HG02852 (cell line): ENCODE measurements at regions not wholly inside any gene's neighbourhood (a gene's known extent, or its start where the extent isn't known, plus 50 kb on each side); places are given as distances from the start of the nearest gene placed in this dataset.
A peak's percentile ranks its signal among the peaks of the same experiment; 100 is the strongest.

Source experiments
- ATAC-seq: cut with Tn5 transposase; IDR thresholded peaks from one replicate; pipeline ENCODE4 v1.9.1; 2021; ENCODE audit warnings: mild to moderate bottlenecking, moderate library complexity; ENCODE audit not compliant: unreplicated experiment

DNA sequence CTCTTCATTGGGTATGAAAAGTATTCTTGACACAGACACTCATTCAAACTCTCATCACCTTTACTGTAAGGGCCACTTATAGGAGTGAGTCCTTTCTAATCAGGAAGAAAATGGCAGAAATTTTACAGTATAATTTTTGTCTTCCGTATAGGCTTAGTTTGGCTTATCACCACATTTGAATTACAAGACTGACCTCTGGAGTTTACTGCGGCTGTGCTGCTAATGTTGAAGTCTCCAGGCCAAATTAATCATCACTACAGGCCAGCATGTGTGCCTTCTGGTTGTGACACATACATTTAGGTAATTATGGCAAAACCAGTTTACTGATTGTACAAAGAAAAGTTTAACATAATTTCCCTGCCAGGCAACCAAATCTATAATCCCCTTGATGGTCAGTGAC, 753.6 kb upstream of the GCFC2 start:
- ATAC-seq: no peak

DNA sequence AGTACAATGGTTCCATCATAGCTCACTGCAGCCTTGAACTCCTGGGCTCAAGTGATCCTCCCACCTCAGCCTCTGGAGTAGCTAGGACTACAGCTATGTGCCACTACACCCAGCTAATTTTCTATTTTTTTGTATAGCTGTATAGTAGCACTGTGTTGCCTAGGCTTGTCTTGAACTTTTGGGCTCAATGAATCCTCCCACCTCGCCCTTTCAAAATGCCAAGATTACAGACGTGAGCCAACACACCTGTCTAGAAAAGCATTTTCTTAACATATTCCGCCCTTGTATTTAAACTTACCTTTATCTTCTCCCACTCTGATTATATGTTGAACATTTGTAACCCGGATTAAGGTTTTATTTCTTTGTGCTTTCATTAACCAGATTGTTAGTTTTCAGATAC, 750.7 kb upstream of the GCFC2 start:
- no peak for ATAC-seq

DNA sequence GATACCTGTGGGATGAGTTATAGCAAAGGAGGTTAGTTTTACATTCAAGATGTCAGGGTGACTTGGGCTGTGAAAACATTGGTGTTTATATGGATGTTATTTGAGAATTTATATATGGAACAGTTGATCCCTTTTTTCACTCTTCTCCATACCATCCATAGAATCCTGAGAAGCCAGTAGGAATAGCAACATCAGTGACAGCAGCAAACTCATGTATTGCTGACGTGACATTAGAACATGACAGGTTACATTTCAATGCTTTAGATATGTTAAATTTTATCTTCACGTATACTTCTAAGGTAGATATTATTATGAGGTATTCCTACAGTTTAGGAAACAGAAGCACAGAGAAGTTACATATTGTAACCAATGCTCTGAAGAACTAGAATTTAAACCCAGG, 745.2 kb upstream of the GCFC2 start:
- ATAC-seq: no peak

DNA sequence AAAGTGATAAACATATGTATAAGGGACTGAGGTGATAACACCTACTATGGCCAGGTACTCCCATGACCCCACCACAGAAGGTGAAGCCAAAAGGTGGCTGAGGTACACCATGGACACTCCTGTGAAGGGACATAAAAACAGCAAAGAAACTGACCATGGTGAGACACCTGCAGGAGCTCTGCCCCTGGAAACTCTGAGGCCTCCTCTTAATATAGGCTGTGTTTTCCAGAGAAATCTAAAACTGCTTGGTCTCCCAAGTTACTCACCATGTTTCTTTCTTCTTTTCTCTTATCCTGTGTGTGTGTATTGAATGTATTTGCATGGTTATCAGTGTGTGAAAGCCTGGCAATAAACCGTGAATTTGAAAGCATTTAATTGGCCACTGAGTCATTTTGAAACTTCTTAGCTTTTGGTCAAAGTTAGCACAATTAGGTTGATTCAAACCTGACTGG, 739.3 kb upstream of the GCFC2 start:
- no peak for ATAC-seq

DNA sequence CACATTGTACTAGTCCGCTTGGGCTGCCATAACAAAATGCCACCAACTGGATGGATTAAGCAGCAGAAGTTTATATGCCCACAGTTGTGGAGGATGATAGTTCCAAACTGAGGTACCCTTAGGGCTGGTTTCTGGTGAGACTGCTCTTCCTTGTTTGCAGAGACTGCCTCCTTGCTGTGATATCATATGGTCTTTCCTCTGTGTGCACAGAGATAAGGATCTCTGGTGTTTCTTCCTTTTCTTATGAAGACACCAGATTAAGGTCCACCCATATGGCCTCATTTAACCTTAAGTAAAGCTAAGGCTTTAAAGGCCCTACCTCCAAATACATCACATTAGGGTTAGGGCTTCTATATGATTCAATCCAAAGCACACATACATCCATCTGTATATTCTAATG, 738.2 kb upstream of the GCFC2 start:
- ATAC-seq: no peak

DNA sequence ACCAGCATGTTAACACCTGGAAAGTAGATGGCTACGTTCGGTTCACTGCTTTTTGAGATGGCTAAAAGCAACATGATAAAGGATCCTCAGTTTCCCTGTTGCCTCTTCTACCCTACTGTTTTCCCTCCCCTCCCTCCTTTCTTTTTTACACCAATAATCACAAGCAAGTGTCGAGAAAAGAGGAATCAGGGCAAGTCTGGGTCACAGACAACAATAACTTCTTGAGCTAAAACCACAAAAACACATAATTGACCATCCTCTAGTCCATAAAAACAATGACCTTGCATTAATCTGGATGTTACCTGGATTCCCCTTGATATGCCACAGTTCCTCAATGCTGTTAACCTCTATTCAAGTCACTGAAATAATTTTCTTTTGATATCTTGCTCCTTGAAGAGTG, 736.6 kb upstream of the GCFC2 start:
- no peak for ATAC-seq

DNA sequence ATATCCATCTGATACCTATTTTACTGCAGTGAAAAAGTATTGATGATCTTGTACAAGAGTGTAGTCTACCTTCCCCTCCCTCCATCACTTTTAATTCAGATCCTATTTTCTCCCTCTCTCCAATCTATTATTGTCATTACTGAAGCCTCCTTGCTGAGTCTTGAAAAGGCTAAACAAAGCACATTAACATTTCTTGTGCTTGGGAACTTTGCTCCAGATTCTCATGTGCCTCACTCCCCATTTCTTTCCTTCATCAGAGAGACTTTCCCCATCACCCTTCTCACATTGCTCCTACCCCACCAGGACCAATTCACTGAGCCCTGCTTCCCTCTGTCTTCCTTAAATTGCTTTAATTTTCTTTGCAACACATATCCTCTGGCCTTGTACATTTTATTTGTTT, 736.2 kb upstream of the GCFC2 start:
- ATAC-seq: no peak

DNA sequence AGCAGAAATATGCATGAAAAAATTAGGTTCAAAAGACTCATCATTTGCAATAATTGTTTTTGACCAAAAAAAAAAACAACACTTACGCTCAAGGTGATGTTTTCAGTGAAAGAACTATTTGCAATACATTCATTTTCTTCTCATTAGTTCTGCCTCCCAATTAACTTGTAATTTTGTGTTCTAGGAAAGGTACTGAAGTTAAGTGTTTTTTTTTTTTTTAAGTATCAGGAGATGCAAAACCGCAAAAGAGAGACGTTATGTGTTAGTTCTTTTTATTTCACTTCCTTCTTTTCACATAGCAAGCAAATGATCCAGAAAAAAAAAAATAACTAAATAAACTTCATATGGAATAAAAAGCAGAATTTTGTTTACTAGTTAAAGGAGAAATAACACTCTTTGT, 735.2 kb upstream of the GCFC2 start:
- no peak for ATAC-seq

DNA sequence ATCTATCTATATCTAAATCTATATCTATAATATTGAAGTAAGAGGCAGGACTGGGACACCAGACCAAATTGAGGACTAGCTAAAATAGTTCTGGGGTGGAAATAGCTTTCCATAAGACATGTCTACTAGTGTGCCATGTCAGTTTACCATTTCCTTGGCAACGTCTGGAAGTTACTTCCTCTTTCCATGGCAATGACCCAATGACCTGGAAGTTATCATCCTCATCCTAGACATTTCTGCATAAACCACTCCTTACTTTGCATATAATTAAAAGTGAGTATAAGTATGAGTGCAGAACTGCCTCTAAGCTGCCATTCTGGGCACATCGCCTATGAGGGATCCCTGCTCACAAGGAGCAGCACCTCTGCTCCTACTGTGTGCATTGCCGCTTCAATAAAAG, 734.0 kb upstream of the GCFC2 start:
- ATAC-seq: no peak

DNA sequence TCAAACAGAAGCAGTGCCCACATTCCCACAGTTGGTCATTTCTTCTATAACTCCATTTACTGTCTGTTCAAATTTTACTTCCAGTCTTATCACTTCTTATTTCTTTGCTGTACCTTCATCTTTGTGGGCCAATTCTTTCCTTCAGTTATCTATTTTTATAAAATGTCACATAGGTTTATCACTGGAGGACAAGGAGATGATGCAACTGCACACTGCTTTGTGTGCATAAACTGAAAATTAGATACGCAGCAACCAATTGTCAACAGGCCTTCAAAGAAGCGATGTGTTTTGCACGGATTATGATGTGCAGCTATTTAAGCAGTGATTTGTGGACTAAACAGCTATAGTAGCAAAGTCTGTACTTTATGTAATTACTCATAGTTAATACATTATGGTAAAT, 726.8 kb upstream of the GCFC2 start:
- ATAC-seq: no peak

DNA sequence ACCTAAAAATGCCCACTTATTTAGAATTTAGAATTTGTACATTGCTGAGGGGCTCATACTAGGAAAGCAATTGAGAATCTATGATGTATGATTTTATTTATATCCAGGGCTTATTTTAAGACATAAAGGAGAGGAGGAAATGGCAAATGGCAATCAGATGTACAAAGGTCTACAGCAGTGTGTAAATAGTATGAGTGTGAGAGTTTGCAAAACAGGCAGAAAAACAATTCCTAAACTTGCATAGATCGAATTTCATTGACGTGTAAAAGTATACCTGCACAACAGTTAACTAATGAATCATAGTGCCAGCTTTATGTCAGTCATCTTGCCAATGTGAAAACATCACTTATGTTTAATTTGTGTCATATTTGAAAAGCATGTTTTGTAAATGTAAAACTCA, 718.7 kb upstream of the GCFC2 start:
- no peak for ATAC-seq

DNA sequence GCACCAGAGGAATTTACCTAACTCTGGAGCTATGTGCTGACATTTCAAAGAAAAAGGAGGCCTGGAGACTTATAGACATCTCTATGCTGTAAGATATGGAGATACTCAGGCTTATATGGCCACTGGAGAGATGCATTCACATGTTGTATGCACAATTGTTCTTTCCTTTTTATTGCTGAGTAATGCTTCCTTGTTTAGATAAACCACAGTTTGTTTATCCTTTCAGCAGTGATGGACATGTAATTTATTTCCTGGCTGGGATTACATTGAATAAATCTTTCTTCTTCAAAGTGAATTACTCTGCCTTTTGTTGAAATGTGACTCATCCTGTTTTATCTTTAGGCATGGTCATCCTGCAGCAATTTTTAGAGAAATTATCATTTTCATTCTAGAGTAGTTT, 716.7 kb upstream of the GCFC2 start:
- ATAC-seq: no peak

DNA sequence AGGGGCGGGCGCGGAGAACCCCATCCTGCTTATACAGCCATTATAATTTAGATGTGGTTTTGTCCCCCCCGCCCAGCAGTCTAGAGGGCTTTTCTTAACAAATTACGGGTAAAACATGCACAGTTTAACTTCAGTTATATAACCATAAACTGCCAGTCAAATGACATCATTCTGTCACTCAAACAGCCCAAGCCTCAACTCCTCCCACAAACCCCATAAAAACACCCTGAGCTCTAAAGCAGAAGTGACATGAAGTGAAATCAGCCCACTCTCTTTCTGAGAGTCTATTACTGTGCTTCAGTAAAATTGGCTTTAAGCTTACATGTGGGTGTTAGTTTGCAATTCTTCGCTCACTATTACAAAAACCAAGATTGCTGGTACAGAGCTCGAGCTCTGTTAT, 705.1 kb upstream of the GCFC2 start:
- ATAC-seq: peak; percentile 87

DNA sequence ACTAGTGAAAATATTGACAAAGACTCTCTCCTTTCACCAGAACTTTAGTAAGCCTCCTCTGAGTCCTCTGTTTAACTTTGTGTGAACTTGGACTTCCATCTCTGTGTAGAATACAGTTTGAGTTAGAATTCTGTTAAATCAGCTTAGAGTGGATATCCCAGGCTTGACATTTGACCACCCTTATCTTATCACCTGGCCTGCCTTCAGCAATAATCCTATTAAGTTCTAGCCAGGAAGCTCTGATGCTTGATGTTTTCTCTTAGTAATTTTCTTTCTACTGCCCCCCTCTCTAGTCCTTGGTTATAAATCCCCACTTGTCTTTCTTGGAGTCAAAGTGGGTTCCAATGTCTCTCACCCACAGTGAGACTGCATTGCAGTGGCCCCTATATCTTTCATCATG, 702.7 kb upstream of the GCFC2 start:
- no peak for ATAC-seq

DNA sequence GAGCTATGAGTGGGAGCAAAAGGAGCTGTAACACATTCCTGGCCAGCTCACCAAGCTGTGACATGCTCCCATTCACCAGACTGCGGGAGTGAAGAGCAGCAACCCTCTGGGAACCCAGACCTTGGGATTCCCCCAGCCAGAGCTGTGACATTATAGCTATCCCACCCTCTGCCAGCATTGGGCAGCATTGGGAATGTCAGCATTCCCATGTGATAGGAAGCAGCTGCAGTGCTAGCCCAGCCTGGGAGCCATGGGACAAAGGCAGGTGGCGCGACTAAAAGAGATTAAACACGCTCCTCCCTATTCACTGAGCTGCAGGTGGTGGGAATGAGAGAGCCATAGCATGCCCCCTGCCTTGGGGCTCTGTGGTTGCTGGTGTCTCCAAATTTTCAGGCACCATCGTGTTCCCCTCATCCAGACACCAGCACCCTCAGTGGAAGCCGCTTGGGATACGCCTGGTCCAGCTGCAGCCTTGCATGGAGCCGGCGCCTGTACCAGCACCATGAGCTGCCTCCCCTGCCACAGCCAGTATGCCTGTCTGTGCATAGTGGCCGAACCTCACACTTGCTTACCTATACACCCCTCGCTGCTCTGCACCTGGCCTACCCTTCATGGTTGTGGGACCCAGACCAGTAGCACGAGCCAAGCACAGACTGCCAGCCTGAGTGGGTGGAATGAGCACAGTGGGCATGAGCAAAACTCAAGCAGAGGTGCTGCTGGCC, 695.6 kb upstream of the GCFC2 start:
- no peak for ATAC-seq

DNA sequence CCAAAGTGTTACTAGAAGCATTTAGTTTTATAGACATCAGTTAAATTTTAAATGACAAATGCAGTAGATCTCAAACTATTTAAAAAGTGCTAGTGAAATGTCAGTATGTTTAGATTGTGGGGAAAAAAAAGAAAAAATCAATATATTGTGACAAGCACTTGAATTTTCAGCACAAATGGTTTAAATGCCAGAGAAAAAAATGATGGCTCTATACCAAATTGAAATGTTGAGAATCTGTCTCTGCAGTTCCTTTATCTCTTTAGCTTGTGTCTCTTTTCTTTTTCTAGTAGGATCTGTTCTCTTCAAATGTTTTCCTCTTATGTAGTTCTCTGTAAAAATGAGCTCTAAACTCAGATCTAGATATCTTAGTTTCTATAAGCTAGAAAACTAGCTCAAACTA, 682.6 kb upstream of the GCFC2 start:
- no peak for ATAC-seq

DNA sequence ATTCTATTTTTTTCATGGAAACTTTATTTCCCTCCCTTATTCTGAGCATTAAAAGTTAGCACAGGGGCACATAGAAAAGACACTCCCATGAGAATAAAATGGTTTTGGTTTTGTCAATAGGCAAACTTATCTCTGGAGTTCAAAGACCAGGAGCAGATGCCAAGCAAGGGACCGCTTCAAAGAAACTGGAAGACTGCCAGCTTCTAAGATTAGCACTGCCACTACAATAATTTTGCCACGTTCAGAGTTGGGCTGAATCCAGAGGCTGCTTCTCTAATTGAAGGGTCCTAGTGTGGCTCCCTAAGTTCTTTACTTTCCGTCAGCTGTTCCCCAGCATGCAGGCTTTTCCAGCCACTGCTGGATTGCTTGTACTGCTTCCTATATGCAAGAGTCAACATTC, 681.0 kb upstream of the GCFC2 start:
- ATAC-seq: no peak

DNA sequence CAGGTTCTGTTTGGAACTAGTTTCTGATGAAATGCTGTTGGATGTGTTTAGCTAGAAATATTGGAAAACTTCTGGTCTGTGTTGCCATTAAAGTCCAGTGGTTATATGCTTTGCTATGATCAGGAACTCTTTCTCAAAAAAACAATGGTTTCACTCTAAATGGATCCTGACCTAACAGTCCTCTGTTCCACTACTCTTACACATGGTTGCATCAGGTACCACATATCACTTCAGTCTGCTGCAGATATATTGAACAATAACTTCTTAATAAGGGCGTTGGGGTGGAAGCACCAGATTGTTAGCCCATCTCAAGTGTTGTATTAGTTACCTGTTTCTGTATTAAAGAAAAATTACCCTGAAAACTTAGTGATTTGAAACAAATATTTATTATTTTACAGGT, 676.6 kb upstream of the GCFC2 start:
- no peak for ATAC-seq

DNA sequence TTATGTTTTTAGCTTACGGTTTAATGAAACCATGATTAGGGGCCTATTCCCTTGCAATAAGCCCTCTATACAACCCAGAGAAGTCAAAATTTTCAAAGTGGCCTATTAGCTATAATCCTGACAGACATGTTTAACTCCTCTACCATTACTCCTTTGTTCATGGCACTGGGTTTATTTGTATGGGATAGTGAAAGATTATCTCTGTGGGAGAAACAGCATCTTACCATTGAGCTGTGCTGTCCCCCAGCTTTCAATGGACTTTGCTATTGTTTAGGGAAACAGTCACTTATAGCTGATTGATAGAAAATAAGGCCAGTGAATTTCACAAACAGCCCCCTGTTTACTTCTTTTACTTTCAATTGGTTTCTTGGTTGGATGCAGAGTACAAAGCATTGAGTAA, 675.2 kb upstream of the GCFC2 start:
- no peak for ATAC-seq

DNA sequence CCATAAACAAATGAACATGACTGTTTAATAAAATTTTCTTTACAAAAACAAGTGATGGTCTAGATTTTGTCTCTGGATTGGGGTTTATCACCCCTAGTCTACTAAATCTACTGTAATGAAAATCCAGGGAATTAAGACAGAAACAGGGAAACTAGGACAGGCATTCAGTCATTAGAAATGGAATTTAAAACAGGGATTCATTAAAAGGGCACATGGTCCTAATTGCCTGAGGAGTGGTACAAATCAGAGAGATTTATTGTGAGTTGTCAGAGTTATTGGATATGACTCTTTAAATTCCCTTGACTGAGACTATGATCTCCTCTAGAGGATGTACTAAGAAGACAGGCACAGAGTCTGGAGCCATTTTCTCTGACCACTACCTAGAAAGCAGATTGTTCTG, 670.9 kb upstream of the GCFC2 start:
- no peak for ATAC-seq

DNA sequence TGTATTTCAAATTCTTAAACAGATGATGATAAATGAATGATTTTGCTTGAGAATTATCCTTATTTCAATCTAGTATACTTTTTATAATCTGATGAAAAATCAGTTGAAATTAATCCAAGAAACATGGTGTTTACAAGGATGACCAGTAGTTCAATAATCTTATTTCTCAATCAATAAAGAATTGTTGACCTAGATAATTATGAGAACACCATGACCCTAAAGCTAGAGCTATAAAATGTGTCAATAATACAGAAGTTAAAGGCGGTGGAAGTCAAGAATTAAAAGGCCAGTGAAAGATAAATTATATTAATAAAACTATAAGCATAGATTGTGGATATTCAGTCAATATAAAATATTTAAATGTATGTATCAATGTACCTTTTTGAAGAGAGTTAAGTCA, 667.4 kb upstream of the GCFC2 start:
- no peak for ATAC-seq

DNA sequence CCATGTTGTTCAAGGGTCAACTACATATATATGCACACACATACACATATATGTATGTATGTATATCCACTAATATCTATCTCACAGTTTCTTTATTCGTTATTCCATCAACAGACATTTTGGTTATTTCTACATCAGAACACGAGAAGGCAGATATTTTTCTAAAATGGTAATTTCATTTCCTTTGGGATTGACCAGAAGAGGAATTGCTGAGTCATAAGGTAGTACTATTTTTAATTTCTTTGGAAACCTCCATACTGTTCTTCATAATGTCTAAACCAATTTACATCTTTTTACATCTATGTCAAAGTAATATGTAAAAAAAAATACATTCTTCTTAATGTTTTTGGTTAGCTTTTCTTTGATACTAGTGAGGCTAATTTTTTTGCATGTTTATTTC, 630.7 kb upstream of the GCFC2 start:
- no peak for ATAC-seq

DNA sequence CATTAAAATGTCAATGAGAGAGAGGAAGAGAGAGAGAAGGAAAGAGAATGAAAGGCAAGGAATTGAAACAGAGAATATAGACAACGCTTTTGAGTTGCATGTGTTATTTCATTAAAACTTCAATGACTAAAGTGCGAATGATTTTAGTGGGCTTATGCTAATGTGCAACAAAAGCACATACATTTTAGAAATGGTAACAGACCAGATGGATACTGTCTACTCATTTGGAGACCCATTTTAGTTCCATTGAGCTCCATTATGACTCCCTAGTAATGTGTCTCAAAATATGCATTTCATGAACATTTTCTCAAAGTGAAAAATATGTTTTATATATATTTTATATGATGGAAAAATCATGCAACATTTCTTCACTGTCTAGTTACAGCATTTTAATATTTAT, 622.2 kb upstream of the GCFC2 start:
- ATAC-seq: no peak
